HG03066 (cell line): ENCODE measurements at regions not wholly inside any gene's neighbourhood (a gene's known extent, or its start where the extent isn't known, plus 50 kb on each side); places are given as distances from the start of the nearest gene placed in this dataset.

Experiments
- ATAC-seq: cut with Tn5 transposase; IDR thresholded peaks from one replicate; pipeline ENCODE4 v1.9.1; 2021; ENCODE audit warnings: low read depth; ENCODE audit not compliant: unreplicated experiment

DNA sequence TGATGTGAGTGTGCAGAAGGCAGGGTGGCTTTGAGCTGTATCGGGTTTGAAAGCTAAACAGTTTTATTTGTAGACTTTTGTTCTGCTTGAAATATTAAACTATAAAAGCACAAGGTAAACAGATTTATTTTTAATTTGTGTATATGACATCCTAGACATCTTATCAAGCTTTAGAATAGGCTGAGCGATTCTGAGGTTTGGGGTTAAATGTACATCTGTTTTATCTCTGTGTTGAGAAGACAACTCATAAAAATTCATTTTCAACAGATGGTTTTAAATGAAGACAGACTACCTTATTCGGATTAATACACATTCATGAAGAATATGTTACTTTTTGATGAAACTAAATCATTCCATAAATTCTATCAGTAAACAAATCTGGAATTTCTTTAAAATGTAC lies 368.8 kb downstream of the RPRM start:
- no peak for ATAC-seq

DNA sequence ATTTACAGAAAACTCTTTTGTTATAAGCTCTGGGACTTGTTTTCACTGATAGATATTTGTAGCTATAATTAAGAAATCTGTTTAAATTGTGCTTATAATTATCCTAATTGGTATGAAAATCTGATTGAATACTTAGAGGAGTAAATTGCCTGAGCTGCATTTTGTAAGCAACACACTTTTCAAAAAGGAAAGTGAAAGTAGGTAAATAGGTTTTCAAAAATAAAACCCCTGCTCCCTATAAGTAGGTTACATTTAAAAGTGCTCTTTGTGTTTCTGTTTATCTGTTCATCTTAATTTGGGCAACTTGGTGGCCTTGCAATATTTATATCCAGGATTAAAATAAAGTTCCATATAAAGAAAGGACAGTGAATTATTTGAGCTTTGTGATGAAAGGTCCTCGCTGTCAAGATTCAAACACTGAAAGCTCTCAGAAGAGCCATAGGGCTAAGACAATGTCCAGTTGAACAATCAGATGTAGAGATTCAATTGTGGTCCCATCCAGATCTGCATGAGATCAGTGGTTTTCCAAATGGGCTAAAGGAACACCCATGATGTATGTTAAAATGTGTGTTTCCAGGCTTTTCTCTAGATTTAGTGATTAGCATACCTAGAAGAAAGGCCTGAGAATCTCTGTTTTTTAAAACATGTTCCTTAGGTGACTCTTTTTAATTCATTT lies 371.6 kb downstream of the RPRM start:
- no peak for ATAC-seq

DNA sequence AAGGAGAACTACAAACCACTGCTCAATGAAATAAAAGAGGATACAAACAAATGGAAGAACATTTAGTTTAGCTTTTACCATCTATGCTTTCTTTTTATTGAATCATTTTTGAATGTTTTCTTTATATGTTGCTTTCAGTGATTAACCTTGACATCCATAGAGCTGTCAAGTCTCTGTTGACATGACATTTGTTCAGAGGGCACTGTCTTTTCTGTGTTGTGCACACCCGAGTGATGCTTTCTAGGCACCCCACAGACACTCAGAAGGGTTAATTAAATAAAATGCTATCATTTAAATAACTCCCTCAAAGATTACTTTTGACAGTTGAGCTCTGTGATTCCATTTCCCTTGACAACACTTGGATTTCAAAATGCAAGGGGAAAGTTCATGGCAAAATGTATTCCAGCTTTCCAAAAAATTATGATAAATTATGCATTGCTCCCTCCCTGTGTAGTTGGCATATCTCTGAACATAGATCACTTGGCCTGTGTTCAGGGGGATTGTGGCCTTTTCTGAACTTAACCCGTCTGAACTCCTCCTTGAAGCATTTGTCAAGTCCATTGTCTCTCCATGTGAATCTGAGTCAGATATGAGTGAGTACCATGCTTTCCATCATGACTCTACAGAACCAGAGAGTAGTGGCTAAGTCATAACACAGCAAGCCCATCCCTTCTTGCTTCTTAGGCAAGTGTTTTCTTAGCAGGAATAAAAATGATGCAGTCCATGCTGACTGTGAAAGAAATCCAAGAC lies 372.6 kb downstream of the RPRM start:
- ATAC-seq, result no peak

GRCh38 chr2:153101187-153101586 lies 377.4 kb downstream of the RPRM start:
- ATAC-seq, result no peak

GRCh38 chr2:153100151-153100550 lies 378.4 kb downstream of the RPRM start:
- ATAC-seq, result no peak

- ATAC-seq, result no peak
Observed at GRCh38 chr2:153098073-153098472, 379.7 kb downstream of the ARL6IP6 start.

DNA sequence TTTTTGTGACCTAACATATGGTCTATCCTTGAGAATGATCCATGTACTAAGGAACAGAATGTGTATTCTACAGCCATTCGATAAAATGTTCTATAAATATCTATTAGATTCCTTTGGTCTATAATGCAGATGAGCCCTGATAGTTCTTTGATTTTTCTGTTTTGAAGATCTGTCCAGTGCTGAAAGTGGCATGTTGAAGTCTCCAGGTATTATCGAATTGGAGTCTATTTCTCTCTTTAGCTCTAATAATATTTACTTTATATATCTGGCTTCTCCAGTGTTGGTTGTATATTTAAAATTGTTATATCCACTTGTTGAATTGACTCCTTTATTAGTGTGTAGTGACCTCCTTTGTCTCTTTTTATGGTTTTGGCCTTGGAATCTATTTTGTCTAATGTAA lies 377.9 kb downstream of the ARL6IP6 start:
- ATAC-seq, result no peak

DNA sequence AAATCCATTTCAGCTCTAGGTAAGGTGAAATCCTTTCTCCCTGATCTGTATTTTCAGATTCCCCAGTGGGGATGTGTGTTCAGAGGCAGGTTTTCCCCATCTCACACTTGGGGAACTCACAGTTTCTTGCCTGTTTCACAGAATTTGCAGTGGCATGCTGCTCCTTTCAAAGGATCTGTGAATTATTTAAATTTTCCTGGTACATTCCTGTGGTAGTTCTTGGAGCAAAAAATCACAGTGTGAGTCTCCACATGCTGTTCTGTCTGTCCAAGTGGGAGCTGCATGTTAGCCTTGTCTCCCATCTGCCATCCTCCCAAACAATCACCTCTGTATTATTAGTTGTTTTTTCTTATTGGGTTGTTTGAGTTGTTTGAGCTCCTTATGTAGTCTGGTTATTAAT lies 372.9 kb downstream of the ARL6IP6 start:
- no peak for ATAC-seq

DNA sequence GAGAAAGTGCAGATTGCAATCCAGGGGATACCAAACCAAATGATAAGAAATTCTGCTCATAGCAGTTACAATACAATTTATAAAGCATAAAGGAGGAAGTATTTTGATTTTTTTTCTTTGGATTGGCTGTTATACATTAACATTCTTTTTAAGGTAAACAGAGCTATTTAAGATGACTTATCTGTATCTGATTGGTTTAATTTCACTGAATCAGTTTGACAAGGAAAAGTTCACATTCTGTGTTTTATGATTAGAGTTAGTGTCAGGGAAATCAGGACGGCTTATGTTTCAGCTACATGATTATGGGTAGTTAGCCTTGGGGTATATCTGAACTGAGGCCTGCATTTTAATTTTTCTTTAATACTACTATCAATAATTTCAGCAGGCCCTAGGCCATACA lies 360.9 kb downstream of the ARL6IP6 start:
- no peak for ATAC-seq

- no peak for ATAC-seq
Observed at GRCh38 chr2:153077311-153077710, 358.9 kb downstream of the ARL6IP6 start.

DNA sequence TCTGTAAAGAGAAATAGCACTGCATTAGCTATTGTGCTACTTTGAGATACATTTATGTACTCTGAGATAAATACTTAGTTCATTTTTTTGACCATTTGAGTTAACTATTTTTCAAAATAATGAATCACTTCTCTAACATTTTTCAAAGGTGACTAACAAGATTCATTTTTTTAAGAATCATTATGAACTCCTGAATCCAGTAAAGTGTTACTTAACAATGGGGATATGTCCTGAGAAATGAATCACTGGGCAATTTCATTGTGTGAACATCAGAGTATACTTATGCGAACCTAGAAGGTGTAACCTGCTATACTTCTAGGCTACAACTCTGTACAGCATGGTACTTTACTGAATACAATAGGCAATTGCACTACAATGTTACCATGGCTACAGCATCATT lies 355.8 kb downstream of the ARL6IP6 start:
- no peak for ATAC-seq

- ATAC-seq, result no peak
Observed at GRCh38 chr2:153072813-153073212, 354.4 kb downstream of the ARL6IP6 start.

DNA sequence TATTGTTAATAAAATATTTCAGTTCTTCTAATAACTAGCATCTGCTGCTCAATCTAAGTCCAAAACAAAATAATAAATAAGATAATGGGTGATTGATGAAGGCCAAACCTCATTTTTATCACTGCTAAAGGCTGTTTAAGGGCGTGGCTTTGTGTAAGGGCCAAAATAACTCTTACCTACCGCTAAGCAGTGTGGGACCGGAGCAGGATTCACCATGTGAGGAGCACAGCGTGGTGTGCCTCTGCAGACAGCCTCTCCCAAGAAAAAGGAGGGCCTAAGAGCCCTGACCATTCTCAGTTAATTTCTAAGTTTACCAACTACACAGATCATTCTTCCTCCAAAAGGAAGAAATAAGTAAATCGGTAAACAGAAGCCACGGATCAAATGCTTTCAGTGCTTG lies 353.7 kb downstream of the ARL6IP6 start:
- ATAC-seq, result no peak

DNA sequence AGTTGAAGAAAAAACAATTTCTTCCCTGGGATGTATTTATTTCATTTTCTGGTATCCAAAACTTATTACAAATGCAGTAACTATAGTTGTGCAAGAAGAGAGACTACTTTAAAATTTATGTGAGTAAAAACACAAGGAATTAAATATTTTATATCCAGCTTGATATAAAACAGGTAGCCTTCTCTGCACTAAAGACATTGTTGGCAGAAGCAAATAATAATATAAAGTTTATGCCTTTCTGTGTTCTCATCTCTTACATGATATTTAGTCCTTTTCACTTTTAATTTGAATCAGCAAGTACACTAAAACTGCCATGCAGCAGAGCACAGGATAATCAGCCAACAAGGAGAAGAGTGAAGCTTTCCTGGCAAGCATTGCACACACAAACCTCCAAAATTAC lies 352.7 kb downstream of the ARL6IP6 start:
- no peak for ATAC-seq

- ATAC-seq, result no peak
Observed at GRCh38 chr2:153068915-153069314, 350.5 kb downstream of the ARL6IP6 start.

GRCh38 chr2:153068052-153068451 lies 349.6 kb downstream of the ARL6IP6 start:
- ATAC-seq, result no peak

GRCh38 chr2:153059338-153060052 lies 341.1 kb downstream of the ARL6IP6 start:
- no peak for ATAC-seq

DNA sequence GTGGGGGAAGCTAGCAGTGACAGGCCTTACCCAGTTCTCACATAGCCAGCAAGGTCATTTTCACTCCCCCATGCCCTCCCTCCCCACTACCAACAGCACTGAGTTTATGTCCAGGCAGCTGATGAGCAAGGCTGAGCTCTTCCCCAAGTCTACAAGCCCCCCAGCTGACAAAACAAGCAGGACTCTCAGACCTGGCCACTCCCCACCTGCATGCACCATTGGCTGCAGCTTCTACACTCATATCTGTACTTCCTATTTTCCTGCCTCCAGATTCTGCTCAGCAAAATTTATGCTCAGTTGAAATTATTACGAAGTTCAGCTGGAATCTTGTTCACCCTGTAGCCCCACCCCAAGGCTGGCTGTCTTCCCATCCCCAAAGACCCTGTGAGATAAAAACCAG lies 339.3 kb downstream of the ARL6IP6 start:
- no peak for ATAC-seq

- ATAC-seq, result no peak
Observed at GRCh38 chr2:153055182-153055581, 336.8 kb downstream of the ARL6IP6 start.

GRCh38 chr2:153052807-153053559 lies 334.6 kb downstream of the ARL6IP6 start:
- ATAC-seq, result no peak

- ATAC-seq, result no peak
Observed at GRCh38 chr2:153047220-153047619, 328.8 kb downstream of the ARL6IP6 start.
